ENCODE measurements at regions not wholly inside any gene's neighbourhood (a gene's known extent, or its start where the extent isn't known, plus 50 kb on each side); places are given as distances from the start of the nearest gene placed in this dataset.

GRCh38 chr21:14833666-14834351 lies 231.0 kb downstream of the NRIP1 start:
- no peak for TF ChIP-seq POLR2AphosphoS5 (IDR thresholded peaks at IDR 0.05; ENCODE audit: low read depth, low read length)
- no peak for TF ChIP-seq TAF1 (IDR thresholded peaks at IDR 0.05; ENCODE audit: borderline replicate concordance, insufficient read depth, low read length)
- no peak for TF ChIP-seq SIN3A (IDR thresholded peaks at IDR 0.05; ENCODE audit: borderline replicate concordance, insufficient read depth, low read length)
- TF ChIP-seq REST (IDR thresholded peaks at IDR 0.05; ENCODE audit: insufficient read depth in 1 of 2, low read depth in 2 of 2, low read length in 2 of 2): no peak

- no peak for TF ChIP-seq FOXP2 (optimal IDR thresholded peaks at IDR 0.05; ENCODE audit: borderline replicate concordance, extremely low read depth, extremely low read length, insufficient read depth)
- TF ChIP-seq TAF1 (IDR thresholded peaks at IDR 0.05; ENCODE audit: borderline replicate concordance, insufficient read depth, low read length): no peak
- TF ChIP-seq SIN3A (IDR thresholded peaks at IDR 0.05; ENCODE audit: borderline replicate concordance, insufficient read depth, low read length): no peak
- no peak for TF ChIP-seq POLR2AphosphoS5 (IDR thresholded peaks at IDR 0.05; ENCODE audit: low read depth, low read length)
- TF ChIP-seq REST (IDR thresholded peaks at IDR 0.05; ENCODE audit: insufficient read depth in 1 of 2, low read depth in 2 of 2, low read length in 2 of 2): no peak
Observed at GRCh38 chr21:14833241-14833640, 231.6 kb downstream of the NRIP1 start.

GRCh38 chr21:14830307-14830706 lies 234.5 kb downstream of the NRIP1 start:
- TF ChIP-seq SIN3A (IDR thresholded peaks at IDR 0.05; ENCODE audit: borderline replicate concordance, insufficient read depth, low read length) (no peak), FOXP2 (optimal IDR thresholded peaks at IDR 0.05; ENCODE audit: borderline replicate concordance, extremely low read depth, extremely low read length, insufficient read depth) (no peak), POLR2AphosphoS5 (IDR thresholded peaks at IDR 0.05; ENCODE audit: low read depth, low read length) (no peak), REST (IDR thresholded peaks at IDR 0.05; ENCODE audit: insufficient read depth in 1 of 2, low read depth in 2 of 2, low read length in 2 of 2) (no peak), TAF1 (IDR thresholded peaks at IDR 0.05; ENCODE audit: borderline replicate concordance, insufficient read depth, low read length) (no peak)

- TF ChIP-seq POLR2AphosphoS5 (IDR thresholded peaks at IDR 0.05; ENCODE audit: low read depth, low read length) (no peak), REST (IDR thresholded peaks at IDR 0.05; ENCODE audit: insufficient read depth in 1 of 2, low read depth in 2 of 2, low read length in 2 of 2) (no peak), TAF1 (IDR thresholded peaks at IDR 0.05; ENCODE audit: borderline replicate concordance, insufficient read depth, low read length) (no peak), SIN3A (IDR thresholded peaks at IDR 0.05; ENCODE audit: borderline replicate concordance, insufficient read depth, low read length) (no peak), FOXP2 (optimal IDR thresholded peaks at IDR 0.05; ENCODE audit: borderline replicate concordance, extremely low read depth, extremely low read length, insufficient read depth) (no peak)
Observed at GRCh38 chr21:14829685-14830084, 235.1 kb downstream of the NRIP1 start.

All from PFSK-1 (cell line).